ENCODE measurements at regions not wholly inside any gene's neighbourhood (a gene's known extent, or its start where the extent isn't known, plus 50 kb on each side); places are given as distances from the start of the nearest gene placed in this dataset.

DNA sequence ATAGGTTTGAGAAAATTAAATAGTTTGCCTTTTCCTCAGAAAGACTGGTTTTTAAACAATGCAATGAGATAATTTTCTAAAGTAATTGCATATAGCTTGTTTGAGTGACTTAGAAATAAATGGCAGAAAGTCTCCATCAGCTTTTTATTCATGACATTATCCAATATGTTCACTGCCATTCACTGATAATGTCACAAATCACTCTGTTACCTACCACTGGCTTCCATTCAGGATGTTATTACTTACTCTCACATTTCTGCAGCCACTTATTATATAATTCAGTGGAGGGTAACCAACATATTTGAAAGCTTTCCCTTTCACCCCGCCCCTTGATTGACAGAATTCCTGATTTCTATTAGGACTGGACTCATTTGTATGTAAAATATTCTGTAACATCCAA lies 1583.5 kb downstream of the PCDH18 start:
- H2BK20ac ChIP-seq (ENCODE audit: low read depth, low read length) = no peak overlapping the region
- H3K4me2 ChIP-seq (ENCODE audit: low read depth, low read length) = no peak overlapping the region
- no peak overlapping the region for H3K9ac ChIP-seq (ENCODE audit: low read depth, low read length)
- H3K79me1 ChIP-seq (ENCODE audit: low read depth in 1 of 2, low read length in 2 of 2) = no peaks in the 10 kb centered on the region
- no peak for DNase-seq
- no peaks in the 10 kb centered on the region for H4K20me1 ChIP-seq (ENCODE audit: insufficient read depth, low read length)
- H3K27me3 ChIP-seq (ENCODE audit: control insufficient read depth, insufficient read depth, low read length) = no peaks in the 10 kb centered on the region
- no peak overlapping the region for H3K18ac ChIP-seq (ENCODE audit: low read depth, low read length)
- H3K27ac ChIP-seq (ENCODE audit: insufficient read depth, low read length) = no peak overlapping the region
- TF ChIP-seq NFE2L2 (IDR thresholded peaks at IDR 0.05; ENCODE audit: low read depth, low read length) = no peak
- TF ChIP-seq CHD1 (IDR thresholded peaks at IDR 0.05; ENCODE audit: low read depth, low read length) = no peak
- TF ChIP-seq FOS (IDR thresholded peaks at IDR 0.05; ENCODE audit: low read depth, low read length) = no peak
- TF ChIP-seq ELK1 (IDR thresholded peaks at IDR 0.05; ENCODE audit: borderline replicate concordance, low read depth, low read length) = no peak
- TF ChIP-seq MAZ (IDR thresholded peaks at IDR 0.05; ENCODE audit: borderline replicate concordance, low read depth, low read length) = no peak
- TF ChIP-seq RFX5 (IDR thresholded peaks at IDR 0.05; ENCODE audit: low read depth, low read length) = no peak
- TF ChIP-seq POLR2A (IDR thresholded peaks at IDR 0.05; ENCODE audit: low read depth, low read length) = no peak
- no peak for TF ChIP-seq SMC3 (IDR thresholded peaks at IDR 0.05; ENCODE audit: low read depth, low read length)
- no peak for TF ChIP-seq BHLHE40 (IDR thresholded peaks at IDR 0.05; ENCODE audit: low read depth, low read length)
- no peak for TF ChIP-seq CEBPB (IDR thresholded peaks at IDR 0.05; ENCODE audit: low read depth, low read length)
- TF ChIP-seq, protein P1, sequence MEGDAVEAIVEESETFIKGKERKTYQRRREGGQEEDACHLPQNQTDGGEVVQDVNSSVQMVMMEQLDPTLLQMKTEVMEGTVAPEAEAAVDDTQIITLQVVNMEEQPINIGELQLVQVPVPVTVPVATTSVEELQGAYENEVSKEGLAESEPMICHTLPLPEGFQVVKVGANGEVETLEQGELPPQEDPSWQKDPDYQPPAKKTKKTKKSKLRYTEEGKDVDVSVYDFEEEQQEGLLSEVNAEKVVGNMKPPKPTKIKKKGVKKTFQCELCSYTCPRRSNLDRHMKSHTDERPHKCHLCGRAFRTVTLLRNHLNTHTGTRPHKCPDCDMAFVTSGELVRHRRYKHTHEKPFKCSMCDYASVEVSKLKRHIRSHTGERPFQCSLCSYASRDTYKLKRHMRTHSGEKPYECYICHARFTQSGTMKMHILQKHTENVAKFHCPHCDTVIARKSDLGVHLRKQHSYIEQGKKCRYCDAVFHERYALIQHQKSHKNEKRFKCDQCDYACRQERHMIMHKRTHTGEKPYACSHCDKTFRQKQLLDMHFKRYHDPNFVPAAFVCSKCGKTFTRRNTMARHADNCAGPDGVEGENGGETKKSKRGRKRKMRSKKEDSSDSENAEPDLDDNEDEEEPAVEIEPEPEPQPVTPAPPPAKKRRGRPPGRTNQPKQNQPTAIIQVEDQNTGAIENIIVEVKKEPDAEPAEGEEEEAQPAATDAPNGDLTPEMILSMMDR (conservative IDR thresholded peaks at IDR 0.05; ENCODE audit: low read depth, low read length) = no peak
- TF ChIP-seq, protein P2, sequence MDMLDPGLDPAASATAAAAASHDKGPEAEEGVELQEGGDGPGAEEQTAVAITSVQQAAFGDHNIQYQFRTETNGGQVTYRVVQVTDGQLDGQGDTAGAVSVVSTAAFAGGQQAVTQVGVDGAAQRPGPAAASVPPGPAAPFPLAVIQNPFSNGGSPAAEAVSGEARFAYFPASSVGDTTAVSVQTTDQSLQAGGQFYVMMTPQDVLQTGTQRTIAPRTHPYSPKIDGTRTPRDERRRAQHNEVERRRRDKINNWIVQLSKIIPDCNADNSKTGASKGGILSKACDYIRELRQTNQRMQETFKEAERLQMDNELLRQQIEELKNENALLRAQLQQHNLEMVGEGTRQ (IDR thresholded peaks at IDR 0.05; ENCODE audit: low read depth, low read length) = no peak
- no peak for TF ChIP-seq RAD21 (IDR thresholded peaks at IDR 0.05; ENCODE audit: low read length)
- TF ChIP-seq RCOR1 (IDR thresholded peaks at IDR 0.05; ENCODE audit: insufficient replicate concordance, low read length) = no peak
- TF ChIP-seq MAFK (IDR thresholded peaks at IDR 0.05; ENCODE audit: low read depth, low read length) = no peak
- TF ChIP-seq MXI1 (IDR thresholded peaks at IDR 0.05; ENCODE audit: borderline replicate concordance, low read depth, low read length) = no peak
- H2BK5ac ChIP-seq (ENCODE audit: low read depth, low read length, poor library complexity, severe bottlenecking) = no peak overlapping the region
- no peak overlapping the region for H4K91ac ChIP-seq (ENCODE audit: insufficient read depth, low read depth, low read length)
- no peaks in the 10 kb centered on the region for H3K36me3 ChIP-seq (ENCODE audit: control insufficient read depth, insufficient read depth, low read length)
- no peaks in the 10 kb centered on the region; the same call in 1 of the 2 replicates for H3K9me3 ChIP-seq (ENCODE audit: control insufficient read depth, insufficient read depth, low read length)
- no peak for ATAC-seq (ENCODE audit: low read depth)
- no peak overlapping the region for H4K5ac ChIP-seq (ENCODE audit: low read depth, low read length)
- no peak overlapping the region for H3K4me3 ChIP-seq (ENCODE audit: insufficient read depth, low read depth, low read length)
- no CpG with 5 or more reads among the region's 1 CpG for WGBS, 2 experiments (ENCODE audit: extremely low coverage in 2 of 2, insufficient read length in 1 of 2)
- no peaks in the 10 kb centered on the region for H3K9me1 ChIP-seq (ENCODE audit: insufficient read depth, low read length)
- no peak overlapping the region for H3K56ac ChIP-seq (ENCODE audit: extremely low read depth, insufficient read depth, low read length)
- no peak overlapping the region for H4K8ac ChIP-seq (ENCODE audit: low read depth in 2 of 2, low read length in 2 of 2)
- no peak overlapping the region for H3K23ac ChIP-seq (ENCODE audit: low read depth, low read length)
- H2AFZ ChIP-seq (replicated peaks; ENCODE audit: low read length, poor library complexity) = no peak overlapping the region
- ChIA-PET CTCF (no interaction called here), POLR2A (ENCODE audit: unreplicated experiment) (no interaction called here)
- no TSS peak for BruUV-seq (replicated peaks)
- no peak overlapping the region for H2BK120ac ChIP-seq (ENCODE audit: low read depth, low read length)
- intact Hi-C loops (cut with micrococcal nuclease) (no loop called here), dilution Hi-C loops (cut with HindIII; ENCODE audit: low sequenced_read_pairs, unreplicated experiment) (no loop called here), in situ Hi-C loops (cut with MboI; ENCODE audit: low sequenced_read_pairs) (no loop called here)
- H2BK15ac ChIP-seq (ENCODE audit: low read depth, low read length) = no peak overlapping the region
- no peak overlapping the region for H3K4ac ChIP-seq (ENCODE audit: low read depth, low read length)
- H2AK9ac ChIP-seq (replicated peaks; ENCODE audit: low read depth, low read length, poor library complexity) = no peak overlapping the region
- no peak overlapping the region for H3K14ac ChIP-seq (replicated peaks; ENCODE audit: low read depth, low read length)
- H3K4me1 ChIP-seq (ENCODE audit: control insufficient read depth, insufficient read depth, low read length) = no peaks in the 10 kb centered on the region
- no peak overlapping the region for H2AK5ac ChIP-seq (ENCODE audit: low read depth, low read length)

Measured in IMR-90 (cell line).